Tibial nerve (tissue), 4 donors: ENCODE measurements at regions not wholly inside any gene's neighbourhood (a gene's known extent, or its start where the extent isn't known, plus 50 kb on each side); places are given as distances from the start of the nearest gene placed in this dataset.

Source experiments
- DNase-seq, 2 donors: peaks; one replicate each; pipeline ENCODE4 v3.0.0-alpha.2; 2019; ENCODE audit warnings: low spot score in 2 of 2
- H3K27ac ChIP-seq, 4 donors: fragments of 200-600 bp; sonication (generic) in 3 of 4; one replicate each; pipeline ENCODE4 v1.5.1; 2017 to 2019; ENCODE audit warnings: mild to moderate bottlenecking in 1 of 4
- H3K27me3 ChIP-seq, 2 donors: fragments of 200-600 bp; sonication (generic) in 1 of 2; one replicate each; pipeline versions ENCODE4 v1.5.1 to v1.6.0; 2017 to 2019
- H3K36me3 ChIP-seq, 3 donors: fragments of 200-600 bp; sonication (generic); one replicate each; pipeline ENCODE4 v1.5.1; 2018 to 2019
- H3K4me1 ChIP-seq, 4 donors: fragments of 200-600 bp; sonication (generic) in 3 of 4; one replicate each; pipeline ENCODE4 v1.5.1; 2017 to 2019
- H3K4me3 ChIP-seq, 4 donors: fragments of 200-600 bp; sonication (generic) in 3 of 4; one replicate each; pipeline ENCODE4 v1.5.1; 2017 to 2019; ENCODE audit warnings: mild to moderate bottlenecking in 1 of 4, moderate library complexity in 1 of 4
- H3K9me3 ChIP-seq, 4 donors: fragments of 200-600 bp; sonication (generic) in 3 of 4; one replicate each; pipeline ENCODE4 v1.5.1; 2017 to 2019
- EP300 ChIP-seq, 2 donors: sonication (generic); formaldehyde crosslinking; IDR thresholded peaks; one replicate each; pipeline ENCODE4 v1.6.1; 2017; ENCODE audit warnings: antibody characterized with exemption in 2 of 2, mild to moderate bottlenecking in 1 of 2
- POLR2A ChIP-seq, 2 donors: fragments of 450-650 bp; IDR thresholded peaks; one replicate each; pipeline ENCODE4 v1.6.1; 2017; ENCODE audit warnings: antibody characterized with exemption in 2 of 2, mild to moderate bottlenecking in 2 of 2, moderate library complexity in 2 of 2
- WGBS, 2 donors: methylation state at CpG; one replicate each; pipeline ENCODE4 v1.1.5; 2018; 5-methylcytosine and 5-hydroxymethylcytosine counted together
- TF ChIP-seq, protein P1 (sequence below), 5 experiments: fragments of 200-600 bp in 3 of 5; fragments of 450-650 bp in 2 of 5; sonication (generic) in 3 of 5; IDR thresholded peaks; one replicate each; pipeline ENCODE4 v1.5.1; 2016 to 2019; ENCODE audit warnings: antibody characterized with exemption in 5 of 5, mild to moderate bottlenecking in 3 of 5, moderate library complexity in 2 of 5

DNA sequence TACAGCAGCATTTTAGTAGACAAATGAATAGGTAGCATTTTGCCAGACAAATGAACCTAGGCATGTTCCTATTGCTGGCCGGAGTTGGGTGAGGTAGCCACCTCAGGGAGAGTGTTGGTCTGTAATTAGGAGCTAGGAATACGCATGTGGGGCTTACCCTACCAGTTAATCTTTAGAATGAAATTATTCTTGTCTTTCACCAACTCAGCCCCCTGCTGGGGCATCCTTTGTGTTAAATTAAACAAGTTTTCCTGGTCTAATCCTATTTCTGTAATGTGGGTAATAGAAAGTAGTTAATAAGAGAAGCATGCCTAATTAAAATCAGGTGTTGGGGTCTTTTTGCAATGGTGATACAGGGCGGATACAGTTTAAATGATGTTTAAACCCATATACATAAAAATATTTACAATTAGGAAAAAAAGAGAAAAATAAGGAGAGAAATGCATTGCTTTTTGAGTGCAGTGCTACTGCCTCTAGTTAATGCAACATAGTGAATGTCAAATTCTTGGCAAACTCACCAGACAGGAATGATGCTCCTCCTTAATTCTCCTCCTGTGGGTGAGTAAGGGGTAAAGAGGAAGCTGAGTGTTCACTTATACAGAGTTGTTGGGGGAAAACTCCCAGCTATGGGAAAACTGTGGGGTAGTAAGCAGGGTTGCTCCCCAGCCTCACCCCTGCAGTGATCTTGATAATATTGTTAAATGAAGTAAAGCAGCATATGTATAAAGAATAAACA is 276.4 kb upstream of the EDNRB start:
- H3K27me3 ChIP-seq = no peaks in the 10 kb centered on the region
- H3K36me3 ChIP-seq = no peaks in the 10 kb centered on the region
- H3K27ac ChIP-seq = no peak overlapping the region
- DNase-seq = no peak
- no peak overlapping the region for H3K4me3 ChIP-seq
- 56 to 58% methylated on average over 3 of the region's 3 CpGs for WGBS, 2 donors
- TF ChIP-seq EP300 (IDR thresholded peaks at IDR 0.05) (no peak), POLR2A (IDR thresholded peaks at IDR 0.05) (no peak)
- TF ChIP-seq, protein P1, sequence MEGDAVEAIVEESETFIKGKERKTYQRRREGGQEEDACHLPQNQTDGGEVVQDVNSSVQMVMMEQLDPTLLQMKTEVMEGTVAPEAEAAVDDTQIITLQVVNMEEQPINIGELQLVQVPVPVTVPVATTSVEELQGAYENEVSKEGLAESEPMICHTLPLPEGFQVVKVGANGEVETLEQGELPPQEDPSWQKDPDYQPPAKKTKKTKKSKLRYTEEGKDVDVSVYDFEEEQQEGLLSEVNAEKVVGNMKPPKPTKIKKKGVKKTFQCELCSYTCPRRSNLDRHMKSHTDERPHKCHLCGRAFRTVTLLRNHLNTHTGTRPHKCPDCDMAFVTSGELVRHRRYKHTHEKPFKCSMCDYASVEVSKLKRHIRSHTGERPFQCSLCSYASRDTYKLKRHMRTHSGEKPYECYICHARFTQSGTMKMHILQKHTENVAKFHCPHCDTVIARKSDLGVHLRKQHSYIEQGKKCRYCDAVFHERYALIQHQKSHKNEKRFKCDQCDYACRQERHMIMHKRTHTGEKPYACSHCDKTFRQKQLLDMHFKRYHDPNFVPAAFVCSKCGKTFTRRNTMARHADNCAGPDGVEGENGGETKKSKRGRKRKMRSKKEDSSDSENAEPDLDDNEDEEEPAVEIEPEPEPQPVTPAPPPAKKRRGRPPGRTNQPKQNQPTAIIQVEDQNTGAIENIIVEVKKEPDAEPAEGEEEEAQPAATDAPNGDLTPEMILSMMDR (IDR thresholded peaks at IDR 0.05) = no peak
- H3K9me3 ChIP-seq = no peaks in the 10 kb centered on the region
- H3K4me1 ChIP-seq = no peaks in the 10 kb centered on the region

DNA sequence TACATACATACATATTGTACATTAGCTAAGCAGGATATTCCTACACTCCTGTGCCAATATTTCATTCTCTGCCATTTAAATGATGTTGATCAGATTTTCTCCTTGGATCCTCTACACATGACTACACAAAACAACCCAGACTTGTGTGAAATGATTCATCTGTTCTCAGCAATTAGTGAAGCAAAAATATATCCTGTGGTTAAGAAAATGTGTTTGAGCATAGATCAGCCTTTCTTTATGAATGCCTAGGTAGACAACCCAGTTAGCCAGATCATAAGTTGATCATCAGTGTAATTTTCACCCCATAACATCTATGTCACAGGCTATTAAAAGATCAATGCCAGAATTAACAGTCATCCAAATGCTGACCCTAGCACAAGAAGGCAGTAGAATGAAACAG is 275.2 kb upstream of the EDNRB start:
- Histone ChIP-seq H3K4me1 (no peaks in the 10 kb centered on the region), H3K36me3 (no peaks in the 10 kb centered on the region), H3K4me3 (no peak overlapping the region), H3K27ac (no peak overlapping the region), H3K27me3 (no peaks in the 10 kb centered on the region), H3K9me3 (no peaks in the 10 kb centered on the region)
- TF ChIP-seq EP300 (IDR thresholded peaks at IDR 0.05) (no peak), POLR2A (IDR thresholded peaks at IDR 0.05) (no peak)
- TF ChIP-seq, protein P1 (IDR thresholded peaks at IDR 0.05) = no peak
- no peak for DNase-seq

DNA sequence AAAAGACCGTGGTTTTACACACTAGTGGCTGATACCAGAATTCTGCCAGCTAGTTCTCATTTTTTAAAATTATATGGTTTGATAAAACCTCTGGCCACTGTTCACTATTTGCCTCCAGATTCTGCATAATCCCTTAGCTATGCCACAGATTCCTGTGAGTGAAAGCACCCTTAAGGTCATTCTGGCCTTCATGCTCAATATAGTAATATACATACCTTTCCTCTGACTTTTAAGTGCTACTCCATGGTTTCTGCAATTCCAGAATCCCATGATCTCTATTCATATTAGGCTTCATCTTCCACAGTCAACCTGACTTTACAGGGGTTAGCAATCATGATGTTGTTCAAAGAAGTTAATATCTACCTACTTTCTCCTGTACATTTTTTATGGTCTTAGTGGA is 274.1 kb upstream of the EDNRB start:
- WGBS, 2 donors = 3 to 92% methylated on average over 1 of the region's 1 CpG
- Histone ChIP-seq H3K9me3 (no peaks in the 10 kb centered on the region), H3K4me3 (no peak overlapping the region), H3K27me3 (no peaks in the 10 kb centered on the region), H3K4me1 (no peaks in the 10 kb centered on the region), H3K27ac (no peak overlapping the region), H3K36me3 (no peaks in the 10 kb centered on the region)
- no peak for DNase-seq
- no peak for TF ChIP-seq POLR2A (IDR thresholded peaks at IDR 0.05)
- TF ChIP-seq, protein P1 (IDR thresholded peaks at IDR 0.05) = no peak
- no peak for TF ChIP-seq EP300 (IDR thresholded peaks at IDR 0.05)

DNA sequence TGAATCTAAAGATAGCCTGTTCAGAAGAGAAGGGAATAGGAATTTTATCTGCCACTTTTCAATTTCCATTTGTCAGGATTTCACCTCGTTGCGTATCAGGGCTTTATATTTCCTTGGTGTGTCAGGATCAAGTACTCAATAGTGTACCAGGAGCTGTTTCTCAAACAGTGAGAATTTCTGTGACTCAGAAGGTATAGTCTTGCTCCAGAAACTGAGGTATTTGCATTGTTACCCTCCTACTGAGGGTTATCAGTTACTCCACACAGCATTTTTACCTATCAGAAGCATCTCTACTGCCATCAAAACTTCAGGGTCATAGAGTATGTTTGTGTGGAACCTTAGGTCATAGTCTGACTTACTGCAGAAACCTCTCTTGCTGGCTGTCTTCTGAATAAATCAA is 271.7 kb upstream of the EDNRB start:
- no peaks in the 10 kb centered on the region for H3K27me3 ChIP-seq
- no peak for DNase-seq
- no peak overlapping the region for H3K4me3 ChIP-seq
- 80 to 85% methylated on average over 2 of the region's 2 CpGs for WGBS, 2 donors
- H3K27ac ChIP-seq = no peak overlapping the region
- no peaks in the 10 kb centered on the region for H3K36me3 ChIP-seq
- no peaks in the 10 kb centered on the region for H3K4me1 ChIP-seq
- TF ChIP-seq, protein P1 (IDR thresholded peaks at IDR 0.05) = no peak
- TF ChIP-seq EP300 (IDR thresholded peaks at IDR 0.05) = no peak
- no peak for TF ChIP-seq POLR2A (IDR thresholded peaks at IDR 0.05)
- no peaks in the 10 kb centered on the region for H3K9me3 ChIP-seq

DNA sequence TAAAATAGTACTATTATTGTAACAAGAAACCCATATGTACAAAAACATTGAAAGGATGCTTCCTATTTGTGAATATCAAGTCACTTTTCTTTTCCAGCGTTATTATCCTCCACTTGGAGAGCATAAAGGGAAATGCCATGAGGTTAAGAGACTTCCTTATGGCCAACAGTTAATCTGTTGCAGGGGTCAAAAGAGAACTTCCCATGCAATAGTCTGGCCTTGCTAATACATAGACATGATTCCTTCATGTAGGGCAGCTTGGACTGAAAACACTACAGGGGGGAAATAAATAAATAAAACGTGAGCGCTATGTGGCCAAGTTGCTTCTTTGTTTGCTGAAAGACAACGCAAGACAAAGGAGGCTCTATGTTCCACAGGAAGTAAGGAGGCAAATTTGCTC is 269.1 kb upstream of the EDNRB start:
- Histone ChIP-seq H3K27me3 (no peaks in the 10 kb centered on the region), H3K4me3 (no peak overlapping the region), H3K36me3 (no peaks in the 10 kb centered on the region), H3K27ac (no peak overlapping the region), H3K4me1 (no peaks in the 10 kb centered on the region), H3K9me3 (no peaks in the 10 kb centered on the region)
- 39 to 48% methylated on average over 4 of the region's 4 CpGs for WGBS, 2 donors
- TF ChIP-seq EP300 (IDR thresholded peaks at IDR 0.05) (no peak), POLR2A (IDR thresholded peaks at IDR 0.05) (no peak)
- TF ChIP-seq, protein P1 (IDR thresholded peaks at IDR 0.05) = no peak
- no peak for DNase-seq
